H9 (cell line): ENCODE measurements at regions not wholly inside any gene's neighbourhood (a gene's known extent, or its start where the extent isn't known, plus 50 kb on each side); places are given as distances from the start of the nearest gene placed in this dataset.

Experiments
- DNase-seq: peaks from one replicate; pipeline ENCODE4 v3.0.0-alpha.2; 2017
- H2AFZ ChIP-seq: one replicate; pipeline ENCODE4 v1.6.1; 2013; ENCODE audit warnings: mild to moderate bottlenecking, low read length, control low read depth, moderate library complexity
- H2AK5ac ChIP-seq: 2 replicates; pipeline ENCODE4 v1.6.1; 2013; ENCODE audit warnings: low read length, control low read depth, mixed read lengths; ENCODE audit not compliant: insufficient read length
- H2BK120ac ChIP-seq: one replicate; pipeline ENCODE4 v1.6.1; 2013; ENCODE audit warnings: low read depth, mild to moderate bottlenecking, low read length, control low read depth, inconsistent platforms; ENCODE audit not compliant: poor library complexity, severe bottlenecking
- H2BK12ac ChIP-seq: 2 replicates; pipeline ENCODE4 v1.6.1; 2013; ENCODE audit warnings: low read length, control low read depth, mixed read lengths, low read depth; ENCODE audit not compliant: insufficient read length
- H2BK15ac ChIP-seq: 2 replicates; pipeline ENCODE4 v1.6.1; 2013; ENCODE audit warnings: low read depth, low read length, control low read depth
- H2BK20ac ChIP-seq: one replicate; pipeline ENCODE4 v1.6.1; 2013; ENCODE audit warnings: low read depth, mild to moderate bottlenecking, low read length, control low read depth, inconsistent platforms; ENCODE audit not compliant: poor library complexity, severe bottlenecking
- H2BK5ac ChIP-seq: 2 replicates; pipeline ENCODE4 v1.6.1; 2013; ENCODE audit warnings: low read length, control low read depth, mixed read lengths; ENCODE audit not compliant: insufficient read length
- H3K14ac ChIP-seq: 2 replicates; pipeline ENCODE4 v1.6.1; 2013; ENCODE audit warnings: low read length, control low read depth; ENCODE audit not compliant: insufficient read depth
- H3K18ac ChIP-seq: 2 replicates; pipeline ENCODE4 v1.6.1; 2013; ENCODE audit warnings: low read depth, mild to moderate bottlenecking, mixed read lengths, low read length, control low read depth; ENCODE audit not compliant: insufficient read length
- H3K23ac ChIP-seq: 2 replicates; pipeline ENCODE4 v1.6.1; 2013; ENCODE audit warnings: low read length, control low read depth, mixed read lengths, low read depth; ENCODE audit not compliant: insufficient read length
- H3K23me2 ChIP-seq: 2 replicates; pipeline ENCODE4 v1.6.1; 2013; ENCODE audit warnings: low read depth, mild to moderate bottlenecking, mixed read lengths, low read length, control low read depth; ENCODE audit not compliant: insufficient read length, poor library complexity, severe bottlenecking
- H3K27ac ChIP-seq: 2 replicates; pipeline ENCODE4 v1.5.1; 2013; ENCODE audit warnings: low read length, control low read depth, mixed read lengths, low read depth; ENCODE audit not compliant: insufficient read length
- H3K27me3 ChIP-seq: 2 replicates; pipeline ENCODE4 v1.6.1; 2013; ENCODE audit warnings: low read length, control low read depth, inconsistent platforms; ENCODE audit not compliant: insufficient read depth
- H3K4ac ChIP-seq: 2 replicates; pipeline ENCODE4 v1.6.1; 2013; ENCODE audit warnings: low read depth, mild to moderate bottlenecking, control low read depth, inconsistent platforms, low read length, moderate library complexity
- H3K4me1 ChIP-seq: 2 replicates; pipeline ENCODE4 v1.6.1; 2013; ENCODE audit warnings: low read length, control low read depth, inconsistent platforms; ENCODE audit not compliant: insufficient read depth
- H3K4me2 ChIP-seq: 2 replicates; pipeline ENCODE4 v1.6.1; 2013; ENCODE audit warnings: low read length, control low read depth, mixed read lengths; ENCODE audit not compliant: insufficient read length, insufficient read depth
- H3K56ac ChIP-seq: 2 replicates; pipeline ENCODE4 v1.6.1; 2013; ENCODE audit warnings: low read depth, mild to moderate bottlenecking, mixed read lengths, low read length, control low read depth; ENCODE audit not compliant: insufficient read length
- H3K79me1 ChIP-seq: 2 replicates; pipeline ENCODE4 v1.6.1; 2013; ENCODE audit warnings: low read depth, mild to moderate bottlenecking, moderate library complexity, low read length, control low read depth, inconsistent platforms; ENCODE audit not compliant: insufficient read depth, poor library complexity, severe bottlenecking
- H3K79me2 ChIP-seq: 2 replicates; pipeline ENCODE4 v1.6.1; 2013; ENCODE audit warnings: low read length, control low read depth, inconsistent platforms; ENCODE audit not compliant: insufficient read depth
- H3K9ac ChIP-seq: 2 replicates; pipeline ENCODE4 v1.6.1; 2013; ENCODE audit warnings: low read length, control low read depth, mixed read lengths; ENCODE audit not compliant: insufficient read length; ENCODE audit errors: extremely low read depth
- H3K9me3 ChIP-seq: one replicate; pipeline ENCODE4 v1.6.1; 2013; ENCODE audit warnings: low read depth, low read length, inconsistent platforms; ENCODE audit not compliant: control insufficient read depth
- H3T11ph ChIP-seq: one replicate; pipeline ENCODE4 v1.6.1; 2013; ENCODE audit warnings: mild to moderate bottlenecking, low read length, control low read depth, inconsistent platforms
- H4K20me1 ChIP-seq: one replicate; pipeline ENCODE4 v1.6.1; 2013; ENCODE audit not compliant: control insufficient read depth, insufficient read length, insufficient read depth
- H4K5ac ChIP-seq: 2 replicates; pipeline ENCODE4 v1.6.1; 2013; ENCODE audit warnings: low read depth, mild to moderate bottlenecking, mixed read lengths, low read length, control low read depth; ENCODE audit not compliant: insufficient read length
- H4K8ac ChIP-seq: replicated peaks from 2 replicates; pipeline ENCODE4 v1.6.1; 2013; ENCODE audit warnings: low read length, control low read depth, mixed read lengths, low read depth; ENCODE audit not compliant: insufficient read length
- H4K91ac ChIP-seq: 2 replicates; pipeline ENCODE4 v1.6.1; 2013; ENCODE audit warnings: low read depth, mild to moderate bottlenecking, moderate library complexity, mixed read lengths, low read length, control low read depth; ENCODE audit not compliant: insufficient read length
- H3K27ac Mint-ChIP-seq, 3 experiments: 2 replicates in 2 of 3; 3 replicates in 1 of 3; pipeline ENCODE4 v1.8.0; 2020 to 2021; ENCODE audit warnings: mixed read lengths in 3 of 3, mild to moderate bottlenecking in 1 of 3, moderate library complexity in 1 of 3
- H3K27me3 Mint-ChIP-seq: 2 replicates; pipeline ENCODE4 v1.8.0; 2021; ENCODE audit warnings: low read depth, mild to moderate bottlenecking, moderate library complexity, mixed read lengths
- H3K36me3 Mint-ChIP-seq, 3 experiments: 2 replicates in 2 of 3; 3 replicates in 1 of 3; pipeline ENCODE4 v1.8.0; 2020 to 2021; ENCODE audit warnings: low read depth in 3 of 3, mixed read lengths in 3 of 3; ENCODE audit not compliant: insufficient read depth in 1 of 3
- H3K4me1 Mint-ChIP-seq, 2 experiments: 2 replicates each; pipeline ENCODE4 v1.8.0; 2020; ENCODE audit warnings: mixed read lengths in 2 of 2
- H3K4me3 Mint-ChIP-seq, 2 experiments: 2 replicates in 1 of 2; 3 replicates in 1 of 2; pipeline ENCODE4 v1.8.0; 2020 to 2021; ENCODE audit warnings: mild to moderate bottlenecking in 2 of 2, mixed read lengths in 2 of 2, moderate library complexity in 1 of 2
- H3K9me3 Mint-ChIP-seq, 2 experiments: 2 replicates in 1 of 2; 3 replicates in 1 of 2; pipeline ENCODE4 v1.8.0; 2020; ENCODE audit warnings: mild to moderate bottlenecking in 2 of 2, mixed read lengths in 2 of 2, moderate library complexity in 1 of 2
- WGBS: extraction: QIAGEN DNeasy Blood & Tissue Kit; methylation state at CpG from one replicate; pipeline ENCODE4 v1.1.7; 2013; ENCODE audit warnings: missing lambda C conversion rate, low lambda C conversion rate, mixed read lengths; ENCODE audit not compliant: insufficient read length; ENCODE audit errors: extremely low coverage; 5-methylcytosine and 5-hydroxymethylcytosine counted together
- TF ChIP-seq, protein P1 (sequence below): fragments of 200-600 bp; sonication (generic); conservative IDR thresholded peaks from 3 replicates; pipeline ENCODE4 v1.8.0; 2021; ENCODE audit warnings: antibody characterized with exemption, mild to moderate bottlenecking

DNA sequence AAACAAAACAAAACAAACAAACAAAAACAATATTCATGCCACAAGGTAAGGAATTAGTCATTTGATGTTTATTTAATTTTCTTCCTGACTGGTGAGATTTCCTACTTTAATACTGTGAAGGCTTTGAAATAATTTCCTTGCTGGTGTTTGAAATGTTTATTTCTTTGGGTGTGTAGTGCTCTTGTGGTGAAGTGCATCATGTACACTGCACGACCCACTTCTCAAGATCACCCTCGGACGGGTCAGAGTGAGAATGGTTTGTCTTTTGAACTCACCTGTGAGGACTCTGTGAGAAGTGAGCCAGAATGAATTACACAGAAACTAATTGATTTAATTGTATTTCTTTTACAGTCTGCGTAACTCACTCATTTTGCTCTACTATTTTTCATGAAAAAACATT, 1211.5 kb downstream of the SORCS1 start:
- TF ChIP-seq, protein P1, sequence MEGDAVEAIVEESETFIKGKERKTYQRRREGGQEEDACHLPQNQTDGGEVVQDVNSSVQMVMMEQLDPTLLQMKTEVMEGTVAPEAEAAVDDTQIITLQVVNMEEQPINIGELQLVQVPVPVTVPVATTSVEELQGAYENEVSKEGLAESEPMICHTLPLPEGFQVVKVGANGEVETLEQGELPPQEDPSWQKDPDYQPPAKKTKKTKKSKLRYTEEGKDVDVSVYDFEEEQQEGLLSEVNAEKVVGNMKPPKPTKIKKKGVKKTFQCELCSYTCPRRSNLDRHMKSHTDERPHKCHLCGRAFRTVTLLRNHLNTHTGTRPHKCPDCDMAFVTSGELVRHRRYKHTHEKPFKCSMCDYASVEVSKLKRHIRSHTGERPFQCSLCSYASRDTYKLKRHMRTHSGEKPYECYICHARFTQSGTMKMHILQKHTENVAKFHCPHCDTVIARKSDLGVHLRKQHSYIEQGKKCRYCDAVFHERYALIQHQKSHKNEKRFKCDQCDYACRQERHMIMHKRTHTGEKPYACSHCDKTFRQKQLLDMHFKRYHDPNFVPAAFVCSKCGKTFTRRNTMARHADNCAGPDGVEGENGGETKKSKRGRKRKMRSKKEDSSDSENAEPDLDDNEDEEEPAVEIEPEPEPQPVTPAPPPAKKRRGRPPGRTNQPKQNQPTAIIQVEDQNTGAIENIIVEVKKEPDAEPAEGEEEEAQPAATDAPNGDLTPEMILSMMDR = no peak
- H3K27ac Mint-ChIP-seq = peak overlapping the region; percentile 9 to 62 (median 35); a peak in 3 of 7 replicates
- Histone ChIP-seq H4K5ac (no peak overlapping the region), H3K79me2 (no peaks in the 10 kb centered on the region), H4K91ac (no peak overlapping the region), H3K18ac (no peak overlapping the region), H3K27me3 (no peaks in the 10 kb centered on the region), H2BK15ac (no peak overlapping the region), H3K27ac (no peak overlapping the region), H3K4me2 (no peak overlapping the region), H3T11ph (no peak overlapping the region), H3K4ac (no peak overlapping the region), H2AK5ac (no peak overlapping the region), H3K23ac (no peak overlapping the region), H3K23me2 (no peaks in the 10 kb centered on the region), H3K9me3 (no peaks in the 10 kb centered on the region), H2BK20ac (no peak overlapping the region), H2BK120ac (no peak overlapping the region), H4K8ac (no peak overlapping the region), H3K79me1 (no peaks in the 10 kb centered on the region), H3K14ac (no peak overlapping the region), H4K20me1 (no peaks in the 10 kb centered on the region), H2BK12ac (no peak overlapping the region), H3K9ac (no peak overlapping the region), H3K56ac (no peak overlapping the region), H3K4me1 (no peaks in the 10 kb centered on the region), H2AFZ (no peak overlapping the region), H2BK5ac (no peak overlapping the region)
- no peaks in the 10 kb centered on the region for H3K27me3 Mint-ChIP-seq
- peaks cover 13% of the 10 kb centered on the region in 2 experiments for H3K4me1 Mint-ChIP-seq
- no CpG with 5 or more reads among the region's 4 CpGs for WGBS
- H3K36me3 Mint-ChIP-seq = no peaks in the 10 kb centered on the region
- no peaks in the 10 kb centered on the region for H3K9me3 Mint-ChIP-seq
- no peak overlapping the region for H3K4me3 Mint-ChIP-seq
- no peak for DNase-seq
